CD4-positive, alpha-beta T cell treated with Interleukin-15 for 4 hours (primary cell): ENCODE measurements at regions not wholly inside any gene's neighbourhood (a gene's known extent, or its start where the extent isn't known, plus 50 kb on each side); places are given as distances from the start of the nearest gene placed in this dataset.
"Not testable (repeated sequence)": the region's sequence is repeated elsewhere in the genome, so short reads cannot be mapped to it uniquely, and the experiment has no call there.

Experiments used
- DNase-seq: peaks from one replicate; pipeline ENCODE4 v3.0.0-alpha.2; 2020; ENCODE audit warnings: low spot score

DNA sequence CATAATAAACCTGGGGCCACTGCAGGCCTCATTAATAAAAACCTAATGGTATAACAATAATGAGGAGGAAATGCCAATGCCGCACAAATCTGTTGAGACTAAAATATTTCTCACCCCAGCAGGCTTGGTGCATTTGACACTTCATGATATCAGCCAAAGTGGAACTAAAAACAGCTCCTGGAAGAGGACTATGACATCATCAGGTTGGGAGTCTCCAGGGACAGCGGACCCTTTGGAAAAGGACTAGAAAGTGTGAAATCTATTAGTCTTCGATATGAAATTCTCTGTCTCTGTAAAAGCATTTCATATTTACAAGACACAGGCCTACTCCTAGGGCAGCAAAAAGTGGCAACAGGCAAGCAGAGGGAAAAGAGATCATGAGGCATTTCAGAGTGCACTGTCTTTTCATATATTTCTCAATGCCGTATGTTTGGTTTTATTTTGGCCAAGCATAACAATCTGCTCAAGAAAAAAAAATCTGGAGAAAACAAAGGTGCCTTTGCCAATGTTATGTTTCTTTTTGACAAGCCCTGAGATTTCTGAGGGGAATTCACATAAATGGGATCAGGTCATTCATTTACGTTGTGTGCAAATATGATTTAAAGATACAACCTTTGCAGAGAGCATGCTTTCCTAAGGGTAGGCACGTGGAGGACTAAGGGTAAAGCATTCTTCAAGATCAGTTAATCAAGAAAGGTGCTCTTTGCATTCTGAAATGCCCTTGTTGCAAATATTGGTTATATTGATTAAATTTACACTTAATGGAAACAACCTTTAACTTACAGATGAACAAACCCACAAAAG lies 580.9 kb upstream of the TMEFF2 start:
- DNase-seq, result no peak

- no peak for DNase-seq
Observed at GRCh38 chr2:192775011-192775410, 580.3 kb upstream of the TMEFF2 start.

GRCh38 chr2:192773044-192773443 lies 578.3 kb upstream of the TMEFF2 start:
- no peak for DNase-seq

DNA sequence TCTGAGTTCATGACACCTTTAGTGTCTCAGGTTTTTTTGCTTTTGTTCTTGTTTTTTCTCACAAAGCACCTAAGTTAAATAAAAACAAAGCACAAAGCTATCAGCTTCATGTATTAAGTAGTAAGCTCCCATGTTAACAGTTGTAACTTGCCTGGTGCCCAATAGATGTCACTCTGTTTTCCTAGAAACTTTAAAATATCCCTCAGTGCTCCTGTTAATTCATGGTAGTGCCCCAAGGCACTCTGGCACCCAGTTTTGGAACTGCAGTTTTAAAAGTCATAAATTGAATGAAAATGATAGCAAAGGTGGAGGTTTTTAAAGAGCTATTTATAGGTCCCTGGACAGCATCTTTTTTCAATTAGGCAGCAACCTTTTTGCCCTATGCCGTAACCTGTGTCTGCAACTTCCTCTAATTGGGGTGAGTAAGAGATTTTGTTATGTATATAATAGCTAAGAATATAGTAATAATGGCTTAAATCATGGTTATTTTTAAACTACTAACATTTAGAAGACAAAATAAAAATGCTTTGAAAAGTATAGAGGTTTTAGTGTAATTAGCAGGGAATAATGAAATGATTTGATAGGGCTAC lies 555.0 kb upstream of the TMEFF2 start:
- no peak for DNase-seq

- DNase-seq, result no peak
Observed at GRCh38 chr2:192741889-192742288, 547.2 kb upstream of the TMEFF2 start.

GRCh38 chr2:192735447-192735846 lies 540.7 kb upstream of the TMEFF2 start:
- no peak for DNase-seq

GRCh38 chr2:192729369-192729768 lies 534.6 kb upstream of the TMEFF2 start:
- no peak for DNase-seq

DNA sequence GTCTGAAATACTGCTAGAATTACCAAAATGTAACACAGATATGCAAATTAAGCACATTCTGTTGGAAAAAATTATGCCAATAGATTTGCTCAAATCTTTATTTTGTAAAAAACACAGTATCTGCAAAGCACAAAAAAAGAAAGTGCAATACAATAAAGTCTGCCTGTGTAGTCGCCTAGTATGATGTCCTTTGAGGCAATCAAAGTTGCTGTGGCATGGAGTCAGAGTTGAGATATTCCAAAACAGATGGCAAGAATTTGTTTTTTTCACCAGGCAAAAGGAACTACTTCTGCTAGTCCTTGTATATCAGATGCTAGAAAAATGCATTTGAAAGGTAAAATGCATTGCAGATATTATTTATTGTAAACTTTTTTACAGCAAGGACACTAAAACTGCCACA lies 531.3 kb upstream of the TMEFF2 start:
- no peak for DNase-seq

DNA sequence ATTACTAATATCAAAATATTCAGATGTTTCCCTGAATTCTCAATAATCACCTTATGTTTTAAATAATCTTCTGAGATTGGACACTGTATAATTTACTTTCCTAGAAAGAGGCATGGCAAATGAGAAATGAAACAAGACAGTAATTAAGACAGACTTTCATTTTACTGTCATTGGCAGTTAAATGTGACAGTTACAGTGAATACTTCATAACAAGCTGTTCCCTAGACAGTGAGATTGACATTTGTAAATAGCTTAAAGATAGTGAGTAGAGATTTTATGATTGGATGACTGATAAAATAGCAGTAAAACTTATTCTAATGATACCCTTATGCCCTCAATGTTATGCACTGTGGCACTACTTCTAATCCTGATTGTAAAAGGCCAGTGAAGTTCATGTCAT lies 524.9 kb upstream of the TMEFF2 start:
- DNase-seq, result no peak

DNA sequence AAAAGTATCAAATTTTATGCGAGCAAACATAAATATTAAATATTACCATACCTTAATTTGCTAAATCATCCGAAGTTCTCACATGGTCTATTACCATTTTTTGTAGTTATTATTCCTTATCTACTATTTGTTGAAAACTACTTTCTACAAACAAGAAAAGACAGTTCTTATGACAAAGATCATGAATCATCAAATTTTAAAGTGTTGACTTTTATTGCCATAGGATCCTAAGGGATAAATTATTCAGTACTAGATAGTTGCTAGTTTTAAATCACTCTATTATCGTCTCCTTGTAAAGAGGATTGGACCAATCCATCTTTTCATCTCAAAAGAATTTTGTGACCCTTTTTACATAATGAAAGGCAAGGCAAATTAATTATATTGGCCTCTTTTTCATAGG lies 523.6 kb upstream of the TMEFF2 start:
- DNase-seq, result no peak

DNA sequence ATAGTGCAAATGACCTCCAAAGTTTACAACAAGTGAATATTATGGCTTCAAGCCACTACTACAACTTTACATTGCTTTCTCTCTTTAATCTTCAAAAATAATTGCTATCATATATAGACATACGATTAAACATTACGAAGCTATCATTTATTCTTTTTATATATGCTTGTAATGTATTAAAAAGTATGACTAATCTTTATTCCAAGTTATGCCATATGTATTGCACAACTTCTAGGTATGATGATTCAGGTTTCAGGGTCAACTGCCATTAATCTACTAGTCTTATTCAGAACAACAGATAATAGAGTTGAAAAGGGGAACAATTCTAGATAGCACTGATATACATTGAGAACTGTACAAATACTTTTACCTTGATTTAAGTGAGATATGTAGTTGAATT lies 506.2 kb upstream of the TMEFF2 start:
- no peak for DNase-seq

DNA sequence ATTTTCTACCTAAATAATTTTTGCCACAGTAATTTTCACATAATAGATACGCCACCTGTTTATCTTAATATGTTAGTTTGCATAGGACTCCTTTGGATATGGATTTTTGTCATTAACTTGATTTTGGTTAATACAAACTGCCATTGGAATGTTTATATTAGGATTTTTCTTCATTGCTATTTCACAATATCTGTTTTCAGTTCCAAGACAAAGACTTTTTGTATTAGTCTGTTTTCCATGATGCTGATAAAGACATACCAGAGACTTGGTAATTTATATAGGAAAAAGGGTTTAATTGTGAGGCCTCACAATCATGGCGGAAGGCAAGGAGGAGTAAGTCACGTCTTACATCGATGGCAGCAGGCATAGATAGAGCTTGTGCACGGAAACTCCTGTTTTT lies 503.1 kb upstream of the TMEFF2 start:
- no peak for DNase-seq

DNA sequence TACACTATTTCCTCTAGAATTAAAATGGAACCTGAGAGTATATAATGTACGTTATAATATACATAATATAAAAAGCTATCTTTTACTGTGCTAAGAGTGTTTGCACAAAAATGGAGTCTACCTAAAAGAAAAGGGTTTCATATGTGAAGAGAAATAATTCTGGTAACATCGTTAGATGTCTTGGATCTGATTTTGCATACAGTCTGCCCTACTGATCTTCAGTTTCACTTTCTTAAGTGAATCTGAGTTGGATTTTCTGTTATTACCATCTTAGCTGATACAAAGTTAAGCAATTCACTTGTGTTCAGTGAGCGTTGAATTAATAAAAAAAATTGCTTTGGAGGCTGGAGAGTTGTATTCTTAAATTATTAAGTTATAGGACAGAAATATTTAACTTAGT lies 502.1 kb upstream of the TMEFF2 start:
- DNase-seq, result no peak

GRCh38 chr2:192687015-192687414 lies 492.3 kb upstream of the TMEFF2 start:
- no peak for DNase-seq

DNA sequence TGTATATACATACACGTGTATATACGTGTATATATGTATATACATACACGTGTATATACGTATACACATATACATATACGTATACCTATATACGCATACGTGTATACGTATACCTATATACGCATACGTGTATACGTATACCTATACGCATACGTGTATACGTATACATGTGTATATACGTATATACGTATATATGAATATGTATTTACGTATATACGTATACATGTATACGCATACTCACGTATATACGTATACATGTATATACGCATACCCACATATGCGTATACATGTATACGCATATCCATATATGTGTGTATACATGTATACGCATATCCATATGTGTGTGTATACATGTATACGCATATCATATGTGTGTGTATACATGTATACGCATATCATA lies 487.8 kb upstream of the TMEFF2 start:
- not testable (repeated sequence) for DNase-seq

GRCh38 chr2:192675681-192676080 lies 480.9 kb upstream of the TMEFF2 start:
- DNase-seq, result no peak

GRCh38 chr2:192669505-192670091 lies 474.9 kb upstream of the TMEFF2 start:
- DNase-seq, result no peak

GRCh38 chr2:192660555-192660954 lies 465.8 kb upstream of the TMEFF2 start:
- not testable (repeated sequence) for DNase-seq

- DNase-seq, result no peak
Observed at GRCh38 chr2:192657362-192657761, 462.6 kb upstream of the TMEFF2 start.

GRCh38 chr2:192655916-192656315 lies 461.2 kb upstream of the TMEFF2 start:
- DNase-seq, result no peak

DNA sequence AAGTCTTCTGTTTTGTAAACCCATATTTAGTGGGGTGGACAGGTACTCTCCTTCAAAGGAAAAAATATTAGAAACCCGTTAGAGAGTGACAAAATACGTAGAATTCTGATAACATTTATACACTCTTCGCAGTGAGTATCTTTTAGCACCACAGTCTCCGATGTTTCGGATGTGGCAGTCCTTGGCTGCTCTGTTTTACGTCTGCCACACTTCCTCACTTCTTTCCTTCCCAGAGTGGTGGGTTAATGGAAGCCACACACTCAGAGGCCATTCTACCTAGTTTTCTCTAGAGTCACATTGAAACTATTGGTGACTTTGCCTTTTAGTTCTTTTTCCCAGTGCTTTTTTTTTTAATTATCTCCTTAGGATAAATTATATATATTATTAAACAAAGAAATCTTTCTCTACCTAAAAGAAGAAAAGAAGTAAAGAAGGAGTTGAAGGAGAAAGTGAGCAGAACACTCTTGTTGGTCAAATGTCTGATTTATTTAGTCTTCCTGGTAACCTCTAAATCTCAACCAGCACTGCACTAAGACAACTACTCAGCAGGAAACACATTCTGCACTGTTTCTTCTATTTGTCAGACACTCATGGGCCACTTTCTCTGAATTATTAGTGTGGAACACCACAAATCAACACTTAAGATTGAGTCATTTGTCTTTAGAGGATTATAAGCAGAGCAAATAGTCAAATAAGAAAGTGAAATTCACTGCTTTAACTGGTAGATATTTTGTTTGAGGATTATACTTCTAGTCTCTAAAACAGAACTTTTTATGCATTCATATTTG lies 451.3 kb upstream of the TMEFF2 start:
- no peak for DNase-seq

DNA sequence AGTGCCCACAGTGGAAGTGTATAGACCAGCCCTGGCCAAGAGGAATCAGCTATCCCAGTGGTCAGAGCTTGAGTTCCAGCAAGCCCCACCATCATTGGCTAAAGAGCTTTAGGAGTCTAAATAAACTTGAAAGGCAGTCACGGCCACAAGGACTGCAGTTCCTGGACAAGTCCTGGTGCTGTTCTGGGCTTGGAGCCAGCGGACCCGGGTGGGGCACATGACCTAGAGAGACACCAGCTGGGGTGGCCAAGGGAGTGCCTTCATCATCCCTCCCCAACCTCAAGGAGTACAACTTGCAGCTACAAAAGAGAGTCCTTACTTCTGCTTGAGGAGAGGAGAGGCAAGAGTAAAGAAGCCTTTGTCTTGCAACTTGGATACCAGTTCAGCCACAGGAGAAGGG lies 439.8 kb upstream of the TMEFF2 start:
- DNase-seq, result no peak

DNA sequence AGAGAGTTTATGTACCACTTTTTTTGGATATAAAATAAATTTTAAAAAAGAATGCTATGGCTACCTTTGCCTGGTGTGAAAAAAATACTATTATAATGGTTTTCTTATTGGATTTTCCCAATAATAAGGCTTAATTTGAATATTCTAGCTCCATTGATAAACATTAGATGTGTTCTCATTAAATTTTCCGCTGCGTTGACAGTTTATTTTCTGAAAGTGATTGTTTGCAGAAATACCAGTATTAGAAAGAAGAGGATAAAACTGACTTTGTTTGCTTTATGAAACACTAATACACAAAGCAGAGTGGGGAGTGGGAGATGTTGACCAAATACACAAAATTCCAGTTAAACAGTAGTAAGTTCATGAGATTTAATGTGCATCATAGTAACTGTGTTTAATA lies 433.3 kb upstream of the TMEFF2 start:
- DNase-seq, result no peak
